Spinal cord (tissue), 9 donors: ENCODE measurements at regions not wholly inside any gene's neighbourhood (a gene's known extent, or its start where the extent isn't known, plus 50 kb on each side); places are given as distances from the start of the nearest gene placed in this dataset.

Experiments
- DNase-seq, 6 donors: peaks; one replicate each; pipeline versions ENCODE4 v3.0.0 to v3.0.0-alpha.2; 2013 to 2015; ENCODE audit warnings: low spot score in 6 of 6, low read depth in 4 of 6
- H3K27ac ChIP-seq: one replicate; pipeline ENCODE4 v1.5.1; 2013; ENCODE audit warnings: low read depth, low read length, control low read depth
- H3K27me3 ChIP-seq: one replicate; pipeline ENCODE4 v1.6.1; 2013; ENCODE audit warnings: low read length; ENCODE audit not compliant: control insufficient read depth, insufficient read depth
- H3K36me3 ChIP-seq: one replicate; pipeline ENCODE4 v1.6.1; 2013; ENCODE audit warnings: low read length; ENCODE audit not compliant: control insufficient read depth, insufficient read depth
- H3K4me1 ChIP-seq: one replicate; pipeline ENCODE4 v1.6.1; 2013; ENCODE audit warnings: low read length; ENCODE audit not compliant: control insufficient read depth, insufficient read depth
- H3K4me3 ChIP-seq: one replicate; pipeline ENCODE4 v1.5.1; 2013; ENCODE audit warnings: low read depth, low read length, control low read depth
- H3K9me3 ChIP-seq: one replicate; pipeline ENCODE4 v1.6.1; 2013; ENCODE audit warnings: low read length; ENCODE audit not compliant: control insufficient read depth, insufficient read depth
- WGBS: methylation state at CpG from one replicate; pipeline ENCODE4 v1.1.5; 2013; ENCODE audit warnings: missing lambda C conversion rate; ENCODE audit not compliant: insufficient coverage; 5-methylcytosine and 5-hydroxymethylcytosine counted together
- donor health status: healthy.

- H3K36me3 ChIP-seq = no peaks in the 10 kb centered on the region
- H3K4me3 ChIP-seq = no peak overlapping the region
- H3K9me3 ChIP-seq = no peaks in the 10 kb centered on the region
- no peaks in the 10 kb centered on the region for H3K4me1 ChIP-seq
- DNase-seq = no peak
- H3K27ac ChIP-seq = no peak overlapping the region
- H3K27me3 ChIP-seq = no peaks in the 10 kb centered on the region
- 89% methylated on average over 1 of the region's 4 CpGs for WGBS
These were observed 251.8 kb downstream of the UQCRFS1 start for GRCh38 chr19:28960986-28961705.

DNA sequence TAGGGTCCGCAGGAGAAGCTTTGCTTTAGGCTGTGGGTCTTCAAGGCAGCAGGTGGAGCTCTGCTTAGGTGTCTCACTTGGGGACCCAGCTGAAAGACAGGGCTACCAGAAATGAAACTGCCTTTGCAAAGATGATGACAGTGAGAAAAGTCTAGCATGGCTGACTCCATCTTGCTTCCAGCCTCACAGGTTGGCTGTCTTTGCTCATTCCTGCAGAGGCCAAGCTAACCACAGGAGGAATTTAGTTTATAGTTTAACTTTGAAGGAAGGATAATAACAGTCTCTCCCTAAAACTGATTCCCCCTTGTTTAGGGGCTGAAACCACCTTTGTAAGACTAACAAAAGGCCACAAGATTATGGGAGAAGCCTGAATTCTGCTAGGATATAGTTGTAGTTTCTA lies 252.4 kb downstream of the UQCRFS1 start:
- Histone ChIP-seq H3K4me1 (no peaks in the 10 kb centered on the region), H3K27me3 (no peaks in the 10 kb centered on the region), H3K27ac (no peak overlapping the region), H3K4me3 (no peak overlapping the region), H3K36me3 (no peaks in the 10 kb centered on the region), H3K9me3 (no peaks in the 10 kb centered on the region)
- no peak for DNase-seq
- no CpG with 5 or more reads among the region's 1 CpG for WGBS

- no peak for DNase-seq
- Histone ChIP-seq H3K4me1 (no peaks in the 10 kb centered on the region), H3K27ac (no peak overlapping the region), H3K4me3 (no peak overlapping the region), H3K36me3 (no peaks in the 10 kb centered on the region), H3K9me3 (no peaks in the 10 kb centered on the region), H3K27me3 (no peaks in the 10 kb centered on the region)
- WGBS = 75% methylated on average over 2 of the region's 2 CpGs
These were observed 256.0 kb downstream of the UQCRFS1 start for GRCh38 chr19:28956961-28957360.

DNA sequence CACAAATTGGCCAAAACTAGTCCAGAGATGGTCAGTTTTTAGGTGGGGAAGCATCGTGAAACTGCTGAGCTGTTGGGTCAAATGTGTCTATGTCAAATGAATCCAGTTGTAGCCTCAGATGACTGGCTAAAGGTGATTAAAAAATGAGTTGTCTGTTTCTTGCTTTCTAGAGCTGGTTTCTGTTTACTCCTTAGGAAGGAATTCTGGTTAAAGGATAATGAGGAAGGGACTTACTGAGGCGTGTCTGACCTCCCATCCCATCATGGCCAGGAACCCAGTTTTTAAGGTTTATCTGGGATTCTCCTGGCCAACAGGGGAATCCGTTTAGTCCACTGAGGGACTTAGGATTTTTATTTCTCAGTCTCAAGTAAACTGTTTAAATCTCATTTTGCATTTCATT lies 256.5 kb downstream of the UQCRFS1 start:
- H3K4me3 ChIP-seq = no peak overlapping the region
- no CpG with 5 or more reads among the region's 3 CpGs for WGBS
- H3K4me1 ChIP-seq = no peaks in the 10 kb centered on the region
- H3K9me3 ChIP-seq = no peaks in the 10 kb centered on the region
- no peak for DNase-seq
- no peaks in the 10 kb centered on the region for H3K27me3 ChIP-seq
- H3K27ac ChIP-seq = no peak overlapping the region
- H3K36me3 ChIP-seq = no peaks in the 10 kb centered on the region

- no peak for DNase-seq
- H3K4me3 ChIP-seq = no peak overlapping the region
- no CpG with 5 or more reads among the region's 4 CpGs for WGBS
- no peak overlapping the region for H3K27ac ChIP-seq
- H3K36me3 ChIP-seq = no peaks in the 10 kb centered on the region
- H3K27me3 ChIP-seq = no peaks in the 10 kb centered on the region
- H3K4me1 ChIP-seq = peaks cover 7% of the 10 kb centered on the region
- H3K9me3 ChIP-seq = no peaks in the 10 kb centered on the region
These were observed 263.4 kb downstream of the UQCRFS1 start for GRCh38 chr19:28949535-28949934.

DNA sequence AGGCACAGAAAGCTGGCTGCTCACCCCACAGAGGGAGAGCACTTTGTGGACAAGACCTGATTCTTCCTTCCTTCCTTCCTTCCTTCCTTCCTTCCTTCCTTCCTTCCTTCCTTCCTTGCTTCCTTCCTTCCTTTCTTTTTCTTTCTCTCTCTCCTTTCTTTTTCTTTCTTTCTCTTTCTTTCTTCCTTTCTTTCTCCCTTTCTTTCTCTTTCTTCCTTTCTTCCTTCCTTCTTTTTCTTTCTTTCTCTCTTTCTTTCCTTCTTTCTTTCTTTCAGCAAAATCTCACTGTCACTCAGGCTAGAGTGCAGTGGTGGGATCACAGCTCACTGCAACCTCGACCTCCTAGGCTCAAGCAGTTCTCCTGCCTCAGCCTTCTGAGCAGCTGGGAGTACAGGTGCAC lies 263.9 kb downstream of the UQCRFS1 start:
- DNase-seq = no peak
- 80% methylated on average over 1 of the region's 1 CpG for WGBS
- Histone ChIP-seq H3K4me3 (no peak overlapping the region), H3K27ac (no peak overlapping the region), H3K9me3 (no peaks in the 10 kb centered on the region), H3K36me3 (no peaks in the 10 kb centered on the region), H3K27me3 (no peaks in the 10 kb centered on the region), H3K4me1 (peaks cover 7% of the 10 kb centered on the region)

- no peak overlapping the region for H3K27ac ChIP-seq
- peaks cover 7% of the 10 kb centered on the region for H3K4me1 ChIP-seq
- H3K4me3 ChIP-seq = no peak overlapping the region
- H3K9me3 ChIP-seq = no peaks in the 10 kb centered on the region
- H3K27me3 ChIP-seq = no peaks in the 10 kb centered on the region
- WGBS = 54% methylated on average over 3 of the region's 5 CpGs
- no peaks in the 10 kb centered on the region for H3K36me3 ChIP-seq
- DNase-seq = no peak
These were observed 264.4 kb downstream of the UQCRFS1 start for GRCh38 chr19:28948566-28948965.

- Histone ChIP-seq H3K9me3 (no peaks in the 10 kb centered on the region), H3K36me3 (no peaks in the 10 kb centered on the region), H3K4me3 (no peak overlapping the region), H3K4me1 (peaks cover 7% of the 10 kb centered on the region), H3K27me3 (no peaks in the 10 kb centered on the region), H3K27ac (no peak overlapping the region)
- peak in 2 of 6 donors; percentile 37 to 52 for DNase-seq
- WGBS = 59% methylated on average over 12 of the region's 13 CpGs
These were observed 264.9 kb downstream of the UQCRFS1 start for GRCh38 chr19:28948026-28948425.

- DNase-seq = no peak
- H3K27me3 ChIP-seq = no peaks in the 10 kb centered on the region
- no peaks in the 10 kb centered on the region for H3K36me3 ChIP-seq
- H3K4me1 ChIP-seq = peaks cover 7% of the 10 kb centered on the region
- no peak overlapping the region for H3K4me3 ChIP-seq
- H3K27ac ChIP-seq = no peak overlapping the region
- whole genome bisulfite sequencing = 94% methylated on average over 5 of the region's 8 CpGs
- no peaks in the 10 kb centered on the region for H3K9me3 ChIP-seq
These were observed 269.3 kb downstream of the UQCRFS1 start for GRCh38 chr19:28943651-28944050.

- 93% methylated on average over 5 of the region's 11 CpGs for WGBS
- no peak for DNase-seq
These were observed 271.1 kb downstream of the UQCRFS1 start for GRCh38 chr19:28941833-28942232.

More at GRCh38 chr19:28941833-28942232, 271.1 kb downstream of the UQCRFS1 start:
- no peaks in the 10 kb centered on the region for H3K4me1 ChIP-seq
- no peaks in the 10 kb centered on the region for H3K36me3 ChIP-seq
- no peak overlapping the region for H3K27ac ChIP-seq
- H3K9me3 ChIP-seq = no peaks in the 10 kb centered on the region
- H3K27me3 ChIP-seq = no peaks in the 10 kb centered on the region
- H3K4me3 ChIP-seq = no peak overlapping the region
